ENCODE measurements at regions not wholly inside any gene's neighbourhood (a gene's known extent, or its start where the extent isn't known, plus 50 kb on each side); places are given as distances from the start of the nearest gene placed in this dataset.

- Histone ChIP-seq H3K27ac (ENCODE audit: low read length in 2 of 2) (no peak overlapping the region), H3K79me2 (ENCODE audit: control insufficient read depth, insufficient read depth, low read length) (no peaks in the 10 kb centered on the region), H3K9ac (ENCODE audit: low read length) (no peak overlapping the region), H3K4me2 (replicated peaks; ENCODE audit: low read depth, low read length, poor library complexity, severe bottlenecking) (no peak overlapping the region), H3K4me1 (ENCODE audit: control insufficient read depth in 2 of 2, insufficient read depth in 2 of 2, low read length in 2 of 2) (no peaks in the 10 kb centered on the region), H3K4me3 (ENCODE audit: control extremely low read depth in 1 of 5, extremely low read depth in 1 of 5, insufficient read depth in 1 of 5, low read depth in 2 of 5, low read length in 4 of 5) (no peak overlapping the region), H4K20me1 (ENCODE audit: control insufficient read depth, insufficient read depth, low read length, poor library complexity, severe bottlenecking) (no peaks in the 10 kb centered on the region), H3K27me3 (replicated peaks in 1 of 4; ENCODE audit: control extremely low read depth in 1 of 4, control insufficient read depth in 3 of 4, insufficient read depth in 4 of 4, low read length in 3 of 4) (no peaks in the 10 kb centered on the region), H2AFZ (ENCODE audit: insufficient read depth, low read depth, low read length, poor library complexity, severe bottlenecking) (no peak overlapping the region), H3K9me3 (ENCODE audit: control extremely low read depth in 1 of 3, control insufficient read depth in 2 of 3, insufficient read depth in 1 of 3, low read length in 2 of 3) (peaks cover 0 to 3% (median 2%) of the 10 kb centered on the region in 3 donors), H3K36me3 (replicated peaks in 1 of 2; ENCODE audit: control extremely low read depth in 1 of 2, control insufficient read depth in 1 of 2, extremely low read depth in 1 of 2, insufficient read depth in 2 of 2, low read length in 1 of 2) (no peaks in the 10 kb centered on the region)
- Mint-ChIP-seq H3K27me3 (peaks cover 4% of the 10 kb centered on the region), H3K9me3 (ENCODE audit: insufficient read depth) (no peaks in the 10 kb centered on the region), H3K27ac (no peak overlapping the region), H3K4me3 (no peak overlapping the region), H3K4me1 (no peaks in the 10 kb centered on the region)
- DNase-seq (no peak), ATAC-seq (ENCODE audit: low read depth) (no peak)
- no peak for TF ChIP-seq EZH2 (IDR thresholded peaks at IDR 0.05; ENCODE audit: borderline replicate concordance, insufficient read depth, low read depth, low read length, poor library complexity, severe bottlenecking)
- TF ChIP-seq CTCF (IDR thresholded peaks at IDR 0.05) = no peak
- ChIA-PET CTCF (no interaction called here), POLR2A (no interaction called here)
- no CpG with 5 or more reads among the region's 3 CpGs for WGBS (ENCODE audit: insufficient coverage)
- intact Hi-C loops (cut with micrococcal nuclease) = no loop called here
Measured at GRCh38 chr15:31752905-31753304, 277.4 kb upstream of the CHRNA7 start.

GRCh38 chr15:31758126-31758525 is 272.2 kb upstream of the CHRNA7 start:
- H3K27me3 ChIP-seq (replicated peaks in 1 of 4; ENCODE audit: control extremely low read depth in 1 of 4, control insufficient read depth in 3 of 4, insufficient read depth in 4 of 4, low read length in 3 of 4) = peaks cover 0 to 7% (median 0%) of the 10 kb centered on the region in 4 experiments
- H3K9ac ChIP-seq (ENCODE audit: low read length) = no peak overlapping the region
- Mint-ChIP-seq H3K27ac (no peak overlapping the region), H3K4me1 (no peaks in the 10 kb centered on the region), H3K9me3 (ENCODE audit: insufficient read depth) (peaks cover 5% of the 10 kb centered on the region), H3K4me3 (no peak overlapping the region), H3K27me3 (peaks cover 17% of the 10 kb centered on the region)
- WGBS (ENCODE audit: insufficient coverage) = 51% methylated on average over 5 of the region's 5 CpGs
- ATAC-seq (ENCODE audit: low read depth) (no peak), DNase-seq (no peak)
- CTCF ChIA-PET = no interaction called here
- no peak overlapping the region for H2AFZ ChIP-seq (ENCODE audit: insufficient read depth, low read depth, low read length, poor library complexity, severe bottlenecking)
- POLR2A ChIA-PET = no interaction called here
- H3K4me3 ChIP-seq (ENCODE audit: control extremely low read depth in 1 of 5, extremely low read depth in 1 of 5, insufficient read depth in 1 of 5, low read depth in 2 of 5, low read length in 4 of 5) = no peak overlapping the region
- H3K4me2 ChIP-seq (replicated peaks; ENCODE audit: low read depth, low read length, poor library complexity, severe bottlenecking) = no peak overlapping the region
- intact Hi-C loops (cut with micrococcal nuclease) = no loop called here
- no peaks in the 10 kb centered on the region for H3K4me1 ChIP-seq (ENCODE audit: control insufficient read depth in 2 of 2, insufficient read depth in 2 of 2, low read length in 2 of 2)
- H3K9me3 ChIP-seq (ENCODE audit: control extremely low read depth in 1 of 3, control insufficient read depth in 2 of 3, insufficient read depth in 1 of 3, low read length in 2 of 3) = no peaks in the 10 kb centered on the region
- H4K20me1 ChIP-seq (ENCODE audit: control insufficient read depth, insufficient read depth, low read length, poor library complexity, severe bottlenecking) = no peaks in the 10 kb centered on the region
- TF ChIP-seq EZH2 (IDR thresholded peaks at IDR 0.05; ENCODE audit: borderline replicate concordance, insufficient read depth, low read depth, low read length, poor library complexity, severe bottlenecking) (no peak), CTCF (IDR thresholded peaks at IDR 0.05) (no peak)
- H3K79me2 ChIP-seq (ENCODE audit: control insufficient read depth, insufficient read depth, low read length) = no peaks in the 10 kb centered on the region
- H3K27ac ChIP-seq (ENCODE audit: low read length in 2 of 2) = no peak overlapping the region
- no peaks in the 10 kb centered on the region for H3K36me3 ChIP-seq (replicated peaks in 1 of 2; ENCODE audit: control extremely low read depth in 1 of 2, control insufficient read depth in 1 of 2, extremely low read depth in 1 of 2, insufficient read depth in 2 of 2, low read length in 1 of 2)

Measured in B cell (primary cell).